GM10266 (cell line): ENCODE measurements at regions not wholly inside any gene's neighbourhood (a gene's known extent, or its start where the extent isn't known, plus 50 kb on each side); places are given as distances from the start of the nearest gene placed in this dataset.

ENCODE experiments used
- DNase-seq: peaks from one replicate; pipeline ENCODE4 v3.0.0; 2012; ENCODE audit errors: extremely low spot score
- TF ChIP-seq, protein P1 (sequence below): IDR thresholded peaks from 2 replicates; pipeline ENCODE4 v1.5.1; 2012; ENCODE audit warnings: mild to moderate bottlenecking, low read depth; ENCODE audit not compliant: control insufficient read depth, insufficient read depth; ENCODE audit errors: missing control alignments

DNA sequence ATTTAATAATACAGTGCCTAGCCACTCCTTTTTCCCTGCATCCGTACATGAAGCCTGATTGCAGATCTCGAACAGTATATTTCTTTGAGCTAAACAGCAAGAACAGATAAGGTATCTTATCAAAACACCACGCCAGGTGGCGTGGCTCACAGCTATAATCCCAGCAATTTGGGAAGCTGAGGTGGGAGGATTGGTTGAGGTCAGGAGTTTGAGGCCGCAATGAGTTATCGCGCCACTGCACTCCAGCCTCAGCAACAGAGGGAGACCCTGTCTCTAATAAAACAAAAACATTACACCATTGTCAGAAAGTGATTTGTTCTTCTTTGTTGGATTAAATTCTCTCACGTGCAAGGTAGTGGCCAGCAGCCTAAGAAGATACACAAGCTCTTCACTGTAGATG, 291.2 kb upstream of the DMRT1 start:
- TF ChIP-seq, protein P1, sequence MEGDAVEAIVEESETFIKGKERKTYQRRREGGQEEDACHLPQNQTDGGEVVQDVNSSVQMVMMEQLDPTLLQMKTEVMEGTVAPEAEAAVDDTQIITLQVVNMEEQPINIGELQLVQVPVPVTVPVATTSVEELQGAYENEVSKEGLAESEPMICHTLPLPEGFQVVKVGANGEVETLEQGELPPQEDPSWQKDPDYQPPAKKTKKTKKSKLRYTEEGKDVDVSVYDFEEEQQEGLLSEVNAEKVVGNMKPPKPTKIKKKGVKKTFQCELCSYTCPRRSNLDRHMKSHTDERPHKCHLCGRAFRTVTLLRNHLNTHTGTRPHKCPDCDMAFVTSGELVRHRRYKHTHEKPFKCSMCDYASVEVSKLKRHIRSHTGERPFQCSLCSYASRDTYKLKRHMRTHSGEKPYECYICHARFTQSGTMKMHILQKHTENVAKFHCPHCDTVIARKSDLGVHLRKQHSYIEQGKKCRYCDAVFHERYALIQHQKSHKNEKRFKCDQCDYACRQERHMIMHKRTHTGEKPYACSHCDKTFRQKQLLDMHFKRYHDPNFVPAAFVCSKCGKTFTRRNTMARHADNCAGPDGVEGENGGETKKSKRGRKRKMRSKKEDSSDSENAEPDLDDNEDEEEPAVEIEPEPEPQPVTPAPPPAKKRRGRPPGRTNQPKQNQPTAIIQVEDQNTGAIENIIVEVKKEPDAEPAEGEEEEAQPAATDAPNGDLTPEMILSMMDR = no peak
- no peak for DNase-seq

DNA sequence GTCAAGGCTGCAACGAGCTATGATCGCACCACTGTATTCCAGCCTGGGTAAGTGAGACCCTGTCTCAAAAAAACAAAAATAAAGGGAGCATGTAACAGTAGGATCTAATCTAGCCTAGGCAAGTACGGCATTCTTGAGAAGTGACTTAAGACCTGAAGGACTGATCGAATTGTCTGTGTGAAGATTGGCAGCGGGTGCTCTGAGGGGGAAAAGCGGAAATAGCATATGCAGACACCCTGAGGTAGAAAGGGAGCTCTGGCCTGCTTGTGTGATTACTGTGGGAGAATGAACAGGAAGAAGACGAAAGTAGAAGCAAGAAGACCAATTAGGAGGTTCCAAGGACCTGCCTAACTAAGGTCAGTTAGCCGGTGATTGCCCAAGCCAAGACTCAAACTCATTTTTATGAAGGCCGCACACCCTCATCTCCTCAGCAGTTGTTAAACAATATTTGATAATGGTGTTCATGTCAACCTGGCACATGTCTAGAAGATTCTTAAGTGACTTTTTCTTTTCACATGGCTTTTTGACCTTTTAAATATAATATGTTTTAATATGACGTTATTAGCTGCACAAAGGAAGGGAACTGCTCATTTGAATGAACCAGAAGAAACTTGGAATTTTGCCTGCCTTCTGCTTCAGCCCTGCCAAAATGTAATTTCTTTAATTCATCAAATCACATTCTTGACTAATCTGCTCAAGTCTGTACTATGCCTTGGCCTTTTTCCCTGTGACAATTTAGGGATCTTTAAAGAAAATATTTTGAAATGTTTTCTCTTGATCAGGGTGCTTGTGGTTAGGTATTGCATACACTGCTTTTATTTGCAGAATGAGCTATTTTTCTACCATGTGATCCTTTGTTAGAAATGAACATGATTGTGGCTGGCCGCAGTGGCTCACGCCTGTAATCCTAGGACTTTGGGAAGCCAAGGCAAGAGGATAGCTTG, 289.2 kb upstream of the DMRT1 start:
- TF ChIP-seq, protein P1 = no peak
- no peak for DNase-seq

DNA sequence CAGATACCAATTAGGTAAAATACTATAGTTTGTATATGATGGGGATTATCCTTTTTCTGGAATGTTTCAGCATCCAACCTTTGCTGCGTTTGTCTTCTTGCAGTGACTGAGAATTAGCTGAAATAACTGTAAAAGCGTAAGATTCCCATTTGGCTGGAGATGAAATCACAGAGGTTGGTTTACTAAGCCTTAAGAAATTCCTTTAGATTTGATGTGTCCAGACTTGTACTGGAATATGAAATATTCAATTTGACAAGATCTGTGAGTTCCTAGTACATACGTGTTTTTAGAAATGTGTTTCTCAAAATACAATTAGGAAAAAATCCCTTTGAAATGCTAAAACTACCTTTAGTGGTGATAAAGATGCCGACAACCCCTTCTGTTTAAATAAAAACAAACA, 286.0 kb upstream of the DMRT1 start:
- DNase-seq = no peak
- TF ChIP-seq, protein P1 = no peak

DNA sequence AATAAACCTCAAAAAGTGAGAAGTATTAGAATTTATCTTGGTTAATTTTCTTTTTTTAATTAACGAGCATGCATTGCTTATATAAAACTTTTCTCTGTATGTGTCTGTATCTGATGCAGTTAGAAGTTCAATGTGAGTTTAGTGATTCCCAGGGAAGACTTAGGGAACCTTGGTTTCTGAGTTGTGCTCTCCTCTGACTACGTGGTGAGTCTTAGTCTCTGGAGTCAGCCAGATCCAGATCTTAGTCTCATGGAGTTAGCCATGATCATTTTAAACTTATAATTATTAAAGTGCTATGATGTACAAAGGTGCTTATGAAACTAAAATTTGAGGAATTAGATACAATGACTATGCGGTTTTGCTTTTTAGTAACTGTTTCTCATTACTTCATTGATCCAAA, 285.3 kb upstream of the DMRT1 start:
- TF ChIP-seq, protein P1 = no peak
- DNase-seq = no peak

DNA sequence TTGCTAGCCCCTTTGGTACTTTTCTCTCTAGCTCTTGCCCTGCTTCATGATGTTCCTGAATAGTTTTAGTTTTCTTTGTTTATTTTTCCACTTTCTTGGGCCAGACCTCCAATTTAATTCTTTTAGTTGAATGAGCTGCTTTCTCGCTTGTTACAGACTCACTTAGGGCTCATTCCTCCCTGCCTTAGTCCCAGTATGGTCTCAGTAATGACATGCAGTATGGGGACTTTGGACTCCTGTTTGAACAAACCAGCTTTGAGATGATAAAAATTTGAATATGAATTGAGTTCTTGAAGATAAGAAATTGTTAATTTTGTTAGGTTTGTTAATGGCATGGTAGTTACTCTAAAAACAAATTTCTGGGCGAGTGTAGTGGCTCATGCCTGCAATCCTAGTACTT, 284.8 kb upstream of the DMRT1 start:
- TF ChIP-seq, protein P1 = no peak
- DNase-seq = no peak

GRCh38 chr9:557601-558201, 283.8 kb upstream of the DMRT1 start:
- TF ChIP-seq, protein P1 = no peak

GRCh38 chr9:561427-561826, 280.1 kb upstream of the DMRT1 start:
- TF ChIP-seq, protein P1 = no peak
- DNase-seq = no peak

More at GRCh38 chr9:557601-558201, 283.8 kb upstream of the DMRT1 start:
- DNase-seq = no peak
